ENCODE measurements at regions not wholly inside any gene's neighbourhood (a gene's known extent, or its start where the extent isn't known, plus 50 kb on each side); places are given as distances from the start of the nearest gene placed in this dataset.

DNA sequence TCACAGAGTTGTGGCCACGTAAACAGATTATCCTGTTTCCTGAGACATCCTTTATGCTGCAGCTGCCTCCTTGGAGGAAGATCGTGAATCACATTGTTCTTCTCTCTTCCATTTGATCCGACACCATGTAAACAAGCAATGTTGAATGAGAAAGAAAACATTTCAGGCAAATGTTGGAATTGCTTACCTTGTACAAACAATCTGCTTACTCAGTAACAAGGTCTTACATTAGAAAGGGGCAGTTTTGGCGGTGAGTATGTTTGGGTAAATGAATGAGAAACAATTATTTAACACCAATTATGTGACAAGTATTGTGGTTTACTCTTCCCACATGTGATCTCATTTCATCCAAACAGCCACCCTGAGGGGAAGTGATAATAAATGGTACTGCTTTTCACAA is 637.8 kb downstream of the RAB28 start:
- DNase-seq (ENCODE audit: low read depth): no peak
- no peak overlapping the region for H3K4me3 ChIP-seq (ENCODE audit: low read depth, low read length)

DNA sequence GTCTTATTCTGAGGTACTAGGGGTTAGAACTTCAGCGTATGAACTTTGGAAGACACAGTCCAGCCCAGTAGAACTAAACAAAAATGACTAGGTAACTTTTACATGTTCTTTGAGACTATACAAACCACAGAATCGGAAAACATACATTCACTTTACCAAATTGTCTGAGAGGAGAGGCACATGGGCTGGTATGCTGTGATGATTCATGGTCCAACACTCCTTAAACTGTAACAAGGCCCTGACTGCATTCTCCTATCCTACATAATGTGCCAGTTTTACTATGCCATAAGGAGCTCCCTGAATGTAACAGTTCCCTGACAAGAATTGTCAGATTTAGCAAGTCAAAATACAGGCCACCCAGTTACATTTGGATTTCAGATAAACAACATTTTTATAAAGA is 640.0 kb downstream of the RAB28 start:
- no peak overlapping the region for H3K4me3 ChIP-seq (ENCODE audit: low read depth, low read length)
- TF ChIP-seq CTCF (conservative IDR thresholded peaks at IDR 0.05; ENCODE audit: low read depth, low read length): no peak
- no peak for DNase-seq (ENCODE audit: low read depth)

More for the DNA sequence above, 637.8 kb downstream of the RAB28 start:
- TF ChIP-seq CTCF (conservative IDR thresholded peaks at IDR 0.05; ENCODE audit: low read depth, low read length): no peak

DNA sequence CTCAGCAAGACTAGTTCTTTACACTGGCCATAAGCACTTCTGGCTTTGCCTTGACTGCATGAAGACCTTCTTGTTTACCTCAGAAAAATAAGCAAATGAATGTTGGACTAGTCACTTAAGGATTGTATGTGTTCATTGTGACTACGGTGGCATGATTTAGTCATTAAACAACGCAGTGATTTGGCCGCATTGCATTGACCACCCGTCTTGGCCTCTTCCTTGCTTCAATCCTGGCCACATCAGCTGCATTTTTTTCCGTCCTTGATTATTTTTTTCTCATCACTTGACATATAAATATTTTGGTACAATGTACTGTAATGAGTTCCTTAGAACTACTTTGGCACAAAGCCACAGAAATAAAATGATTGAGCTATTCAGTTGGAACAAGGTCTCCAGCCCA is 656.2 kb downstream of the RAB28 start:
- H3K4me3 ChIP-seq (ENCODE audit: low read depth, low read length): no peak overlapping the region
- DNase-seq (ENCODE audit: low read depth): no peak
- no peak for TF ChIP-seq CTCF (conservative IDR thresholded peaks at IDR 0.05; ENCODE audit: low read depth, low read length)

DNA sequence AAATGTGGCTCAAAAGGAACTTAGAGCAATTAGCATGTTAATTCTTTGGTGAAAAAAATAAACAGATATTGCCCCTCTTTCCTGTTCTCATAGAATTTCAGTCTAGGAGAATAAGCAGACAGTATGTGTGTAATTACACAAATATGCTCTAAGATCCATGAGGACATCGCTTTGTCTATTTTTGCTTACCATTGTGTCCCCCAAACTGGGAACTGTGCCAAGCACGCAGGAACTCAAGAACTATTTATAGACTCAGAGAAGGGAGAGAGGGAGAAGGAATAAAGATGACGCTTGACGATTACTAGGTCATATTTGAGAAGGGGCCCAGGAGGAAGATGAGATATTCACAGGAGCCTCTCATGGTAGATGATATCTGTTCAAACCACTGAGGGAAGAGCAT is 692.6 kb downstream of the RAB28 start:
- H3K4me3 ChIP-seq (ENCODE audit: low read depth, low read length): no peak overlapping the region
- no peak for TF ChIP-seq CTCF (conservative IDR thresholded peaks at IDR 0.05; ENCODE audit: low read depth, low read length)
- peak; percentile 0 for DNase-seq (ENCODE audit: low read depth)

- no peak overlapping the region for H3K4me3 ChIP-seq (ENCODE audit: low read depth, low read length)
- no peak for TF ChIP-seq CTCF (conservative IDR thresholded peaks at IDR 0.05; ENCODE audit: low read depth, low read length)
- no peak for DNase-seq (ENCODE audit: low read depth)
These were observed 696.9 kb downstream of the RAB28 start for GRCh38 chr4:12787261-12787660.

DNA sequence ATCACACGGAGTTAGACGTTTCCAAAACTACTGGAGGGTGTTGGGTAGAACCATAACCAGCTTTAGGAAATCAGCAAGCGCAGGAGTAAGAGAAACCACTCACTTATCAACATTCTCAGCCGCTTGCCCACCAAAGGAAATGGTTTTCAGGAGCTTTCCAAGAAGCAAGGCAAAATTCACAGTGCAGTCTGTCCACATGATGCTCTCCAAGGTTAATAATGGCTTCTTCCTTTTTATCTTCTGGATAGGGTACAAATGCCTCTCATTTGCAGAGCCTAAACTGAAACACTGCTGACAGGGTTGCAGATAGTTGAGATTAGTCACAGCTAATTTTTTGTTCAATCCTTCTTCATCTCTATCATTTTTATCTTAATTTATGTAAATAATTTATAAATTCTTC is 705.4 kb downstream of the RAB28 start:
- H3K4me3 ChIP-seq (ENCODE audit: low read depth, low read length): no peak overlapping the region
- TF ChIP-seq CTCF (conservative IDR thresholded peaks at IDR 0.05; ENCODE audit: low read depth, low read length): no peak
- DNase-seq (ENCODE audit: low read depth): no peak

- no peak overlapping the region for H3K4me3 ChIP-seq (ENCODE audit: low read depth, low read length)
- no peak for TF ChIP-seq CTCF (conservative IDR thresholded peaks at IDR 0.05; ENCODE audit: low read depth, low read length)
- no peak for DNase-seq (ENCODE audit: low read depth)
These were observed 705.9 kb downstream of the RAB28 start for GRCh38 chr4:12778191-12778590.
